SK-MEL-5 (cell line): ENCODE measurements at regions not wholly inside any gene's neighbourhood (a gene's known extent, or its start where the extent isn't known, plus 50 kb on each side); places are given as distances from the start of the nearest gene placed in this dataset.
"Not testable (repeated sequence)": the region's sequence is repeated elsewhere in the genome, so short reads cannot be mapped to it uniquely, and the experiment has no call there.

Source experiments
- DNase-seq: peaks from one replicate; pipeline ENCODE4 v3.0.0-alpha.2; 2016; ENCODE audit warnings: low read depth, low spot score
- in situ Hi-C: cut with HindIII; loops from 2 replicates; pipeline ENCODE4 v1.10.0; 2016; ENCODE audit warnings: low sequenced_read_pairs, high pct_unique_total_duplicates, low pct_unique_long_range_greater_than_20kb

GRCh38 chrX:120729506-120730255 is 99.8 kb upstream of the C1GALT1C1 start:
- in situ Hi-C loops, DNase-seq: not testable (repeated sequence)

GRCh38 chrX:120727911-120728310 is 98.1 kb upstream of the C1GALT1C1 start:
- in situ Hi-C loops, result no loop called here
- DNase-seq, result no peak

- DNase-seq, result no peak
- in situ Hi-C loops, result no loop called here
Observed at GRCh38 chrX:120727452-120727851, 97.6 kb upstream of the C1GALT1C1 start.

- no peak for DNase-seq
- in situ Hi-C loops, result no loop called here
Observed at GRCh38 chrX:120726294-120726693, 96.4 kb upstream of the C1GALT1C1 start.

DNA sequence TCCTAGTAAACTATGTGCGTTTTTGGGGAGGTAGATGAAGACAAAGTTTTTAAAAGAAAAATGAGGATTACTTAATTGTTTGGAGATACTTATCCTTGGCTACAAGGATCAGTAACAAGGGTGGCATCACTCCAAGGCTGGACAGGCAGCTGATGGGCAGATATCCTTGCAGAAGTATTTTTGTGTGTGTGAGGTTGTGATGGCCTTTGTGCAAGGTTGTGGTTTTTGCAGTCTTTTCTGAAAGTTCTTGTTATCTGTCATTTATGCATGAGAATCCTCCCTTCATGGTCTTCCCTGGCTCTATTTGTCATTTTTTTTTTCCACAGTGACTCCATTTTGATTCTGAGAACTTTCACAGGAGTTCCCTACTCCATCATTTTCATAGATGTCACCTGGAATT is 96.0 kb upstream of the C1GALT1C1 start:
- in situ Hi-C loops, result no loop called here
- no peak for DNase-seq

DNA sequence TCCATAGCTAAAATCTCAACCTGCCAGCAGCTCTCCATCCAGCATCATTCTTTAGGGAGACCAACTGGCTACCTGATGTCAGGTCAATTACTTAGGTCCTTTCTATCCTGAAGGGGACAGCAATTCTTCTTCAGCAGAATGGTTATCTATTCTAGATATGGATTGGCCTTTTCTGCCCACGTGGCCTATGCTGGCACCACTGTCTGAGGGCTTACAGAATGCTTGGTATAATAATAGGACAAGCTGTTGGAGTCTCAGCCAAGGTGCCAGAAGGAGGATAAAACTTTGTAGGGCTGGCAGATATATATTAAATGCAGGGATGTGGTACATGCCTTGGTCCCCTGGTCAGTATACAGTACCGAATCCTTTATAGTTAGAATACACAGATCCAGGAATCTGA is 89.8 kb upstream of the C1GALT1C1 start:
- no peak for DNase-seq
- in situ Hi-C loops, result no loop called here

DNA sequence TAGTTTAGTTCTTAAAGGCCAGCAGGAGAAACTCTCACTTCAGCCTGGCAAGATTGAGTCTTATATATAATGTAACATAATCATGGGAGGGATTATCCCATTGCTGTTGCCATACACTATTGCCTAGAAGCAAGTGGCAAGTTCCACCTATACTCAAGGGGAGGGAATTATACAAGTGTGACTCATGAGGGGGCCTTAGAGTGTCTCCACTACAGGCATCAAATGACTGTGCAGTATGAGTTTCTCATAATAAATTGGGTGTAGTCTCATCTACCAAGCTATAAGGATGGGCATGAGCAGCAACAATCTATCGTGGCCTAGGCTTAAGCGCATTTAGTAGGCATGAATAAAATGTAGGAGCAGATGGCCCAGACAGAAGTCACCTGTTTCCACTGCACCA is 89.1 kb upstream of the C1GALT1C1 start:
- no peak for DNase-seq
- in situ Hi-C loops, result no loop called here

- in situ Hi-C loops, result not testable (repeated sequence)
Observed at GRCh38 chrX:120702337-120702736, 72.5 kb upstream of the C1GALT1C1 start.

GRCh38 chrX:120697053-120697452 is 67.2 kb upstream of the C1GALT1C1 start:
- in situ Hi-C loops, result no loop called here
- DNase-seq, result no peak

More at GRCh38 chrX:120702337-120702736, 72.5 kb upstream of the C1GALT1C1 start:
- not testable (repeated sequence) for DNase-seq

DNA sequence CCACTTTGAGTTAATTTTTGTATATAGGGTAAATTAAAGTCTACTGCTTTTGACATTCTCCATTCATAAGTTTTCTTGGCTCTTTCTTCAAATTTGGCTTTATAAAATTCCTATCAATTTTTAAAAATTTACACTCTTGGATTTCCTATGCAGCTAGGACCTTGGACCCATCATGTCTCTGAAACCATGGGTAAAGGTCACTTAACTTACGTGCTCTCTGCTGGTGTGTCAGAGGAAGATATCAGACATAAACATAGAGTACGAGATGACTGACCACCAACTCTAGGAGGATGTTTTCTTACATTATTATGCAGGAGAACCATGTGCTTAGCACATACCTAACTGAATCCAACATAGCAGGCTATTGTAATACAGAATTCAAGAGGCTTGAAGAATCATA is 62.5 kb upstream of the C1GALT1C1 start:
- DNase-seq, result no peak
- in situ Hi-C loops, result no loop called here

- in situ Hi-C loops, result no loop called here
- DNase-seq, result no peak
Observed at GRCh38 chrX:120690941-120691340, 61.1 kb upstream of the C1GALT1C1 start.

DNA sequence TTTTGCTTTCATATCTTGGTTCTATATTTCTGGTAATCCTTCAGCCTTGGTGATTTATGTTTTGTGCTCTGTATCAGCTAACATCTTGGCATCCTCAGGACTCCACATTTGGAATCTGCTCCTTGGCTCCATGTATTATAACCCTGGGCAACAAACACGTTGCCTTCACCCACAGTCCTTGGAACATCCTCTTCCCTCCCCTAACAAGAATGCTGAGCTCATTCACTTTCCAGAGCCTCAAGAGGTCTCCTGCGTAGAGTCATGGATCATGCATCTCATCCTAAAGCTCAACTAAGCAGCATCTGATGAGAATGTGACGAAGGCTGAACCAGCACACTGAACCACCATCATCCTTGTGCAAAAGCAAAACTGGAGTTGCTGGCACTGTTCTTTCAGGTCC is 60.5 kb upstream of the C1GALT1C1 start:
- in situ Hi-C loops, result no loop called here
- DNase-seq, result no peak

DNA sequence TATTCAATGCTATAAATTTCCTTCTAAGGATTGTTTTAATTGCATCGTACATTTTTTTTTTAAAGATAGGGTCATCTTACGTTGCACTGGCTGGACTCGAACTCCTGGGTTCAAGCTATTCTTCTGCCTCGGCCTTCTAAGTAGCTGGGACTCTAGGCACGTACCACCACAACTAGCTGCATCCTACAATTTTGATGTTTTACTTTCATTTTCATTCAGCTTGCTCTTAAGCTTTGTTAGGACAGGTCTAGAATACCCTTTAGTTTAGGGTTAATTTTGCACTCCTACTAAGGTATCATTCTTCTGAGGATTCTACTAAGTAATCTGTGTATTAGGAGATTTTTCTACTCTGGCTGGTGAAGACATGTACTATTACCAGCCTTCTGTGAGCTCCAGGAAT is 50.2 kb upstream of the C1GALT1C1 start:
- DNase-seq, result no peak
- in situ Hi-C loops, result no loop called here
